ENCODE measurements at regions not wholly inside any gene's neighbourhood (a gene's known extent, or its start where the extent isn't known, plus 50 kb on each side); places are given as distances from the start of the nearest gene placed in this dataset.

- TF ChIP-seq CTCF (IDR thresholded peaks at IDR 0.05): no peak
- TF ChIP-seq POLR2A (IDR thresholded peaks at IDR 0.05): no peak
Measured at GRCh38 chr4:180304321-180304720, 1938.9 kb upstream of the TENM3 start.
